SK-N-SH (cell line): ENCODE measurements at regions not wholly inside any gene's neighbourhood (a gene's known extent, or its start where the extent isn't known, plus 50 kb on each side); places are given as distances from the start of the nearest gene placed in this dataset.

Source experiments
- CTCF ChIA-PET: fragments of 300-600, 350-600 bp; formaldehyde crosslinking; extraction: SDS; loops from one replicate; lab custom pipeline; 2021; lab: Yijun Ruan, JAX
- POLR2A ChIA-PET: fragments of 350-600 bp; sonication (Branson Sonifier 250); formaldehyde crosslinking; extraction: SDS; loops from one replicate; lab custom pipeline; 2020; ENCODE audit warnings: antibody characterized with exemption, inconsistent platforms; lab: Yijun Ruan, JAX
- DNase-seq: peaks from one replicate; pipeline ENCODE4 v3.0.0; 2012
- H2AFZ ChIP-seq: fragments of 200-600 bp; sonication (generic); 2 replicates; pipeline ENCODE4 v1.8.1; 2016; ENCODE audit warnings: antibody characterized with exemption, mild to moderate bottlenecking, low read depth
- H3F3A ChIP-seq: fragments of 200-600 bp; sonication (generic); replicated peaks from 2 replicates; pipeline ENCODE3; 2016; ENCODE audit warnings: antibody characterized with exemption, mild to moderate bottlenecking; ENCODE audit not compliant: insufficient read depth
- H3K27ac ChIP-seq, 2 experiments: fragments of 200-500 bp in 1 of 2; fragments of 200-600 bp in 1 of 2; sonication (Bioruptor generic) in 1 of 2; sonication (generic), shearing (Covaris generic) in 1 of 2; 2 replicates each; pipeline versions ENCODE4 v1.5.1 to v1.6.1; 2014 to 2016; ENCODE audit warnings: low read depth in 2 of 2, inconsistent platforms in 1 of 2, low read length in 1 of 2, mild to moderate bottlenecking in 1 of 2, mixed read lengths in 1 of 2
- H3K27me3 ChIP-seq: fragments of 200-600 bp; sonication (generic), shearing (Covaris generic); 2 replicates; pipeline ENCODE4 v1.6.1; 2016; ENCODE audit warnings: mixed run types; ENCODE audit not compliant: insufficient read depth
- H3K36me3 ChIP-seq, 2 experiments: fragments of 200-500 bp in 1 of 2; fragments of 200-600 bp in 1 of 2; sonication (Bioruptor generic) in 1 of 2; sonication (generic) in 1 of 2; replicated peaks in 1 of 2; 2 replicates each; pipeline versions ENCODE3 to v1.5.1; 2014 to 2016; ENCODE audit warnings: low read length in 1 of 2, mild to moderate bottlenecking in 1 of 2; ENCODE audit not compliant: insufficient read depth in 2 of 2, control insufficient read depth in 1 of 2
- H3K4me1 ChIP-seq, 2 experiments: fragments of 200-500 bp in 1 of 2; fragments of 200-600 bp in 1 of 2; sonication (Bioruptor generic) in 1 of 2; sonication (generic), shearing (Covaris generic) in 1 of 2; 2 replicates each; pipeline versions ENCODE4 v1.5.1 to v1.6.1; 2014 to 2016; ENCODE audit warnings: low read depth in 1 of 2, low read length in 1 of 2, mixed run types in 1 of 2; ENCODE audit not compliant: insufficient read depth in 2 of 2, control insufficient read depth in 1 of 2
- H3K4me2 ChIP-seq: fragments of 200-600 bp; sonication (generic), shearing (Covaris generic); 2 replicates; pipeline ENCODE4 v1.6.1; 2017; ENCODE audit warnings: mixed run types
- H3K4me3 ChIP-seq, 2 experiments: fragments of 200-500 bp in 1 of 2; fragments of 200-600 bp in 1 of 2; sonication (Bioruptor generic) in 1 of 2; sonication (generic), shearing (Covaris generic) in 1 of 2; 2 replicates each; pipeline versions ENCODE4 v1.5.1 to v1.8.1; 2014 to 2016; ENCODE audit warnings: low read depth in 2 of 2, inconsistent platforms in 1 of 2, low read length in 1 of 2, mild to moderate bottlenecking in 1 of 2, mixed read lengths in 1 of 2, moderate library complexity in 1 of 2
- H3K79me2 ChIP-seq: fragments of 200-600 bp; sonication (generic); 2 replicates; pipeline ENCODE4 v1.8.1; 2017; ENCODE audit warnings: mild to moderate bottlenecking; ENCODE audit not compliant: insufficient read depth
- H3K9ac ChIP-seq: fragments of 200-600 bp; sonication (generic); 2 replicates; pipeline ENCODE4 v1.6.1; 2017; ENCODE audit warnings: mixed run types
- H3K9me2 ChIP-seq: fragments of 200-600 bp; sonication (generic); 2 replicates; pipeline ENCODE4 v1.6.1; 2017; ENCODE audit warnings: mixed run types
- H3K9me3 ChIP-seq: fragments of 200-600 bp; sonication (generic); 2 replicates; pipeline ENCODE4 v1.6.1; 2017; ENCODE audit warnings: mixed run types, mild to moderate bottlenecking, moderate library complexity
- H4K20me1 ChIP-seq: fragments of 200-600 bp; sonication (generic); 2 replicates; pipeline ENCODE4 v1.6.1; 2017; ENCODE audit warnings: mild to moderate bottlenecking, mixed run types; ENCODE audit not compliant: insufficient read depth
- EP300 ChIP-seq, 2 experiments: IDR thresholded peaks; 2 replicates each; pipeline versions ENCODE4 v1.4.0 to v1.6.1; 2012; ENCODE audit warnings: borderline replicate concordance in 1 of 2, low read depth in 1 of 2, low read length in 1 of 2
- EZH2phosphoT487 ChIP-seq: fragments of 200-600 bp; sonication (generic); IDR thresholded peaks from 2 replicates; pipeline ENCODE4 v1.6.1; 2017; ENCODE audit warnings: low read depth, mixed run types, mild to moderate bottlenecking, antibody characterized with exemption, moderate library complexity, borderline replicate concordance
- FOSL2 ChIP-seq: IDR thresholded peaks from 2 replicates; pipeline ENCODE4 v1.4.0; 2012; ENCODE audit warnings: low read depth, mild to moderate bottlenecking, moderate library complexity, borderline replicate concordance
- FOXM1 ChIP-seq: IDR thresholded peaks from 2 replicates; pipeline ENCODE4 v1.4.0; 2012; ENCODE audit warnings: low read depth, mild to moderate bottlenecking
- GABPA ChIP-seq: IDR thresholded peaks from 2 replicates; pipeline ENCODE4 v1.4.0; 2012; ENCODE audit warnings: low read depth, mild to moderate bottlenecking
- GATA2 ChIP-seq: sonication (generic); formaldehyde crosslinking; IDR thresholded peaks from 2 replicates; pipeline ENCODE4 v1.5.0; 2020; ENCODE audit warnings: mild to moderate bottlenecking, missing genetic modification reagents
- IRF3 ChIP-seq: fragments of 150-350 bp; IDR thresholded peaks from 2 replicates; pipeline ENCODE4 v1.6.1; 2016; ENCODE audit warnings: mild to moderate bottlenecking, low read depth, low read length
- JUND ChIP-seq: IDR thresholded peaks from 2 replicates; pipeline ENCODE4 v1.4.0; 2012
- MEF2A ChIP-seq: IDR thresholded peaks from 2 replicates; pipeline ENCODE4 v1.4.0; 2012; ENCODE audit warnings: low read depth, borderline replicate concordance
- NRF1 ChIP-seq: IDR thresholded peaks from 2 replicates; pipeline ENCODE4 v1.6.1; 2012; ENCODE audit warnings: low read depth, mild to moderate bottlenecking, low read length
- POLR2AphosphoS5 ChIP-seq: IDR thresholded peaks from 2 replicates; pipeline ENCODE4 v1.6.1; 2012; ENCODE audit warnings: low read depth, low read length
- RAD21 ChIP-seq: IDR thresholded peaks from 2 replicates; pipeline ENCODE4 v1.6.1; 2012; ENCODE audit warnings: mild to moderate bottlenecking, low read length
- RCOR1 ChIP-seq: fragments of 150-350 bp; IDR thresholded peaks from 2 replicates; pipeline ENCODE4 v1.6.1; 2017; ENCODE audit warnings: antibody characterized with exemption, low read length
- REST ChIP-seq: IDR thresholded peaks from 2 replicates; pipeline ENCODE4 v1.6.1; 2012; ENCODE audit warnings: mild to moderate bottlenecking, low read depth, low read length, moderate library complexity
- SMC3 ChIP-seq: IDR thresholded peaks from 2 replicates; pipeline ENCODE4 v1.6.1; 2012; ENCODE audit warnings: low read depth, low read length, improper control_type of control experiment
- TAF1 ChIP-seq: IDR thresholded peaks from 2 replicates; pipeline ENCODE4 v1.6.1; 2012; ENCODE audit warnings: low read depth, mild to moderate bottlenecking, low read length, moderate library complexity, borderline replicate concordance
- TEAD4 ChIP-seq: IDR thresholded peaks from 2 replicates; pipeline ENCODE4 v1.4.0; 2012; ENCODE audit warnings: mild to moderate bottlenecking, borderline replicate concordance; ENCODE audit not compliant: insufficient read depth
- USF1 ChIP-seq: IDR thresholded peaks from 2 replicates; pipeline ENCODE4 v1.4.0; 2012; ENCODE audit warnings: low read depth, borderline replicate concordance
- YY1 ChIP-seq: IDR thresholded peaks from 2 replicates; pipeline ENCODE4 v1.4.0; 2012; ENCODE audit warnings: low read depth, mild to moderate bottlenecking
- WGBS: methylation state at CpG from one replicate; pipeline ENCODE4 v1.1.6; 2017; ENCODE audit warnings: low lambda C conversion rate; 5-methylcytosine and 5-hydroxymethylcytosine counted together

- no peak for DNase-seq
- WGBS = 3% methylated on average over 2 of the region's 2 CpGs
Observed at GRCh38 chr7:15805891-15806290, 119.4 kb upstream of the MEOX2 start.

GRCh38 chr7:15802425-15802824 is 115.9 kb upstream of the MEOX2 start:
- no peaks in the 10 kb centered on the region for H3F3A ChIP-seq
- H3K4me3 ChIP-seq = no peak overlapping the region
- POLR2A ChIA-PET = no interaction called here
- WGBS = 0% methylated on average over 1 of the region's 1 CpG
- no peaks in the 10 kb centered on the region for H3K79me2 ChIP-seq
- H3K9me2 ChIP-seq = no peaks in the 10 kb centered on the region
- no peaks in the 10 kb centered on the region for H3K36me3 ChIP-seq
- no peaks in the 10 kb centered on the region for H4K20me1 ChIP-seq
- H2AFZ ChIP-seq = no peak overlapping the region
- H3K9ac ChIP-seq = no peak overlapping the region
- DNase-seq = no peak
- no peaks in the 10 kb centered on the region for H3K9me3 ChIP-seq
- H3K27ac ChIP-seq = no peak overlapping the region
- no peaks in the 10 kb centered on the region for H3K4me1 ChIP-seq
- CTCF ChIA-PET = interaction anchor here (0.9 kb wide), 1 partner anchor 20 kb away, joined by 3 read pairs; no protein-coding TSS in a partner anchor
- no peak overlapping the region for H3K4me2 ChIP-seq
- no peaks in the 10 kb centered on the region for H3K27me3 ChIP-seq
- TF ChIP-seq RAD21 = no peak
- TF ChIP-seq NRF1 = no peak
- no peak for TF ChIP-seq FOXM1
- TF ChIP-seq EP300 (IDR thresholded peaks at IDR 0.05; ENCODE audit: borderline replicate concordance in 1 of 2, low read depth in 1 of 2, low read length in 1 of 2) = no peak
- no peak for TF ChIP-seq GATA2 (CRISPR knock-in tag)
- TF ChIP-seq POLR2AphosphoS5 = no peak
- TF ChIP-seq USF1 = no peak
- TF ChIP-seq TEAD4 = no peak
- no peak for TF ChIP-seq IRF3
- no peak for TF ChIP-seq EZH2phosphoT487
- no peak for TF ChIP-seq YY1
- TF ChIP-seq GABPA = no peak
- no peak for TF ChIP-seq FOSL2
- TF ChIP-seq TAF1 = no peak
- no peak for TF ChIP-seq JUND
- no peak for TF ChIP-seq RCOR1
- TF ChIP-seq SMC3 = no peak

More at GRCh38 chr7:15805891-15806290, 119.4 kb upstream of the MEOX2 start:
- TF ChIP-seq REST (no peak), MEF2A (no peak)
- TF ChIP-seq, all 33 proteins: peak for 0
- Histone ChIP-seq H3K9ac (no peak overlapping the region), H3K9me2 (no peaks in the 10 kb centered on the region), H3K9me3 (no peaks in the 10 kb centered on the region), H3K27ac (no peak overlapping the region), H4K20me1 (no peaks in the 10 kb centered on the region), H3K4me3 (no peak overlapping the region), H2AFZ (no peak overlapping the region), H3K4me2 (no peak overlapping the region), H3K36me3 (no peaks in the 10 kb centered on the region), H3K27me3 (no peaks in the 10 kb centered on the region), H3K4me1 (no peaks in the 10 kb centered on the region), H3F3A (no peaks in the 10 kb centered on the region), H3K79me2 (no peaks in the 10 kb centered on the region)
- POLR2A ChIA-PET = no interaction called here
- CTCF ChIA-PET = interaction anchor here (1.1 kb wide), 1 partner anchor 10 kb away, joined by 4 read pairs; no protein-coding TSS in a partner anchor
